ENCODE measurements at regions not wholly inside any gene's neighbourhood (a gene's known extent, or its start where the extent isn't known, plus 50 kb on each side); places are given as distances from the start of the nearest gene placed in this dataset.
"Not testable (repeated sequence)": the region's sequence is repeated elsewhere in the genome, so short reads cannot be mapped to it uniquely, and the experiment has no call there.

- ChIA-PET CTCF (no interaction called here), POLR2A (no interaction called here)
- Mint-ChIP-seq H3K4me3 (no peak overlapping the region), H3K9me3 (peaks cover 11 to 37% (median 15%) of the 10 kb centered on the region in 5 donors), H3K36me3 (peaks cover 0 to 2% (median 0%) of the 10 kb centered on the region in 3 donors), H3K27ac (no peak overlapping the region), H3K27me3 (no peaks in the 10 kb centered on the region), H3K4me1 (no peaks in the 10 kb centered on the region)
- DNase-seq = no peak
- Histone ChIP-seq H3K36me3 (ENCODE audit: insufficient read depth, low read length) (no peaks in the 10 kb centered on the region), H3K4me3 (ENCODE audit: low read length) (no peak overlapping the region), H3K27me3 (ENCODE audit: insufficient read depth, low read length, poor library complexity, severe bottlenecking) (no peaks in the 10 kb centered on the region), H3K27ac (ENCODE audit: low read depth, low read length) (no peak overlapping the region), H3K4me1 (ENCODE audit: insufficient read depth, low read length) (no peaks in the 10 kb centered on the region), H3K9me3 (ENCODE audit: low read length) (no peaks in the 10 kb centered on the region)
Measured at GRCh38 chr5:25006734-25007133, 362.0 kb upstream of the CDH10 start.

GRCh38 chr5:25006237-25006636 lies 361.5 kb upstream of the CDH10 start:
- ChIA-PET POLR2A (no interaction called here), CTCF (no interaction called here)
- no peak overlapping the region for H3K27ac ChIP-seq (ENCODE audit: low read depth, low read length)
- H3K27me3 ChIP-seq (ENCODE audit: insufficient read depth, low read length, poor library complexity, severe bottlenecking) = no peaks in the 10 kb centered on the region
- H3K36me3 ChIP-seq (ENCODE audit: insufficient read depth, low read length) = no peaks in the 10 kb centered on the region
- Mint-ChIP-seq H3K27ac (no peak overlapping the region), H3K4me1 (no peaks in the 10 kb centered on the region), H3K27me3 (no peaks in the 10 kb centered on the region), H3K4me3 (no peak overlapping the region), H3K36me3 (no peaks in the 10 kb centered on the region), H3K9me3 (peaks cover 11 to 37% (median 15%) of the 10 kb centered on the region in 5 donors)
- no peaks in the 10 kb centered on the region for H3K4me1 ChIP-seq (ENCODE audit: insufficient read depth, low read length)
- DNase-seq = no peak
- H3K4me3 ChIP-seq (ENCODE audit: low read length) = no peak overlapping the region
- no peaks in the 10 kb centered on the region for H3K9me3 ChIP-seq (ENCODE audit: low read length)

- Histone ChIP-seq H3K4me3 (ENCODE audit: low read length) (no peak overlapping the region), H3K27ac (ENCODE audit: low read depth, low read length) (no peak overlapping the region), H3K9me3 (ENCODE audit: low read length) (no peaks in the 10 kb centered on the region), H3K27me3 (ENCODE audit: insufficient read depth, low read length, poor library complexity, severe bottlenecking) (no peaks in the 10 kb centered on the region), H3K36me3 (ENCODE audit: insufficient read depth, low read length) (no peaks in the 10 kb centered on the region), H3K4me1 (ENCODE audit: insufficient read depth, low read length) (no peaks in the 10 kb centered on the region)
- DNase-seq = no peak
- H3K4me3 Mint-ChIP-seq = no peak overlapping the region
- H3K9me3 Mint-ChIP-seq = peaks cover 5 to 36% (median 12%) of the 10 kb centered on the region in 5 donors
- H3K27ac Mint-ChIP-seq = no peak overlapping the region
- H3K4me1 Mint-ChIP-seq = no peaks in the 10 kb centered on the region
- POLR2A ChIA-PET = no interaction called here
- CTCF ChIA-PET = no interaction called here
- no peaks in the 10 kb centered on the region for H3K36me3 Mint-ChIP-seq
- H3K27me3 Mint-ChIP-seq = no peaks in the 10 kb centered on the region
Measured at GRCh38 chr5:25005431-25005830, 360.7 kb upstream of the CDH10 start.

- Mint-ChIP-seq H3K4me3 (no peak overlapping the region), H3K27me3 (no peaks in the 10 kb centered on the region), H3K4me1 (no peaks in the 10 kb centered on the region), H3K27ac (no peak overlapping the region), H3K9me3 (peaks cover 4 to 32% (median 11%) of the 10 kb centered on the region in 5 donors), H3K36me3 (no peaks in the 10 kb centered on the region)
- H3K27ac ChIP-seq (ENCODE audit: low read depth, low read length) = no peak overlapping the region
- no peak overlapping the region for H3K4me3 ChIP-seq (ENCODE audit: low read length)
- DNase-seq = no peak
- ChIA-PET POLR2A (no interaction called here), CTCF (no interaction called here)
- no peaks in the 10 kb centered on the region for H3K4me1 ChIP-seq (ENCODE audit: insufficient read depth, low read length)
- no peaks in the 10 kb centered on the region for H3K36me3 ChIP-seq (ENCODE audit: insufficient read depth, low read length)
- H3K9me3 ChIP-seq (ENCODE audit: low read length) = no peaks in the 10 kb centered on the region
- no peaks in the 10 kb centered on the region for H3K27me3 ChIP-seq (ENCODE audit: insufficient read depth, low read length, poor library complexity, severe bottlenecking)
Measured at GRCh38 chr5:25002371-25002770, 357.6 kb upstream of the CDH10 start.

GRCh38 chr5:24999732-25000131 lies 355.0 kb upstream of the CDH10 start:
- Histone ChIP-seq H3K9me3 (ENCODE audit: low read length) (no peaks in the 10 kb centered on the region), H3K4me1 (ENCODE audit: insufficient read depth, low read length) (no peaks in the 10 kb centered on the region), H3K27me3 (ENCODE audit: insufficient read depth, low read length, poor library complexity, severe bottlenecking) (no peaks in the 10 kb centered on the region), H3K27ac (ENCODE audit: low read depth, low read length) (no peak overlapping the region), H3K36me3 (ENCODE audit: insufficient read depth, low read length) (no peaks in the 10 kb centered on the region), H3K4me3 (ENCODE audit: low read length) (no peak overlapping the region)
- CTCF ChIA-PET = no interaction called here
- H3K36me3 Mint-ChIP-seq = no peaks in the 10 kb centered on the region
- H3K27ac Mint-ChIP-seq = no peak overlapping the region
- DNase-seq = no peak
- POLR2A ChIA-PET = no interaction called here
- H3K4me1 Mint-ChIP-seq = no peaks in the 10 kb centered on the region
- H3K9me3 Mint-ChIP-seq = peaks cover 7 to 29% (median 16%) of the 10 kb centered on the region in 5 donors
- no peaks in the 10 kb centered on the region for H3K27me3 Mint-ChIP-seq
- no peak overlapping the region for H3K4me3 Mint-ChIP-seq

GRCh38 chr5:24998641-24999040 lies 353.9 kb upstream of the CDH10 start:
- Mint-ChIP-seq H3K9me3 (peaks cover 10 to 32% (median 13%) of the 10 kb centered on the region in 5 donors), H3K4me3 (no peak overlapping the region), H3K27me3 (no peaks in the 10 kb centered on the region), H3K36me3 (no peaks in the 10 kb centered on the region), H3K27ac (peak overlapping the region in 1 of 8 donors; percentile 42), H3K4me1 (no peaks in the 10 kb centered on the region)
- Histone ChIP-seq H3K4me1 (ENCODE audit: insufficient read depth, low read length) (no peaks in the 10 kb centered on the region), H3K4me3 (ENCODE audit: low read length) (no peak overlapping the region), H3K27ac (ENCODE audit: low read depth, low read length) (no peak overlapping the region), H3K36me3 (ENCODE audit: insufficient read depth, low read length) (no peaks in the 10 kb centered on the region), H3K9me3 (ENCODE audit: low read length) (no peaks in the 10 kb centered on the region), H3K27me3 (ENCODE audit: insufficient read depth, low read length, poor library complexity, severe bottlenecking) (no peaks in the 10 kb centered on the region)
- ChIA-PET CTCF (no interaction called here), POLR2A (no interaction called here)
- DNase-seq = no peak

- Histone ChIP-seq H3K4me1 (ENCODE audit: insufficient read depth, low read length) (no peaks in the 10 kb centered on the region), H3K4me3 (ENCODE audit: low read length) (no peak overlapping the region), H3K27ac (ENCODE audit: low read depth, low read length) (no peak overlapping the region), H3K9me3 (ENCODE audit: low read length) (no peaks in the 10 kb centered on the region), H3K27me3 (ENCODE audit: insufficient read depth, low read length, poor library complexity, severe bottlenecking) (no peaks in the 10 kb centered on the region), H3K36me3 (ENCODE audit: insufficient read depth, low read length) (no peaks in the 10 kb centered on the region)
- no peak overlapping the region for H3K4me3 Mint-ChIP-seq
- no peaks in the 10 kb centered on the region for H3K27me3 Mint-ChIP-seq
- DNase-seq = no peak
- H3K9me3 Mint-ChIP-seq = peaks cover 5 to 35% (median 19%) of the 10 kb centered on the region in 5 donors
- H3K36me3 Mint-ChIP-seq = no peaks in the 10 kb centered on the region
- ChIA-PET CTCF (no interaction called here), POLR2A (no interaction called here)
- no peaks in the 10 kb centered on the region for H3K4me1 Mint-ChIP-seq
- no peak overlapping the region for H3K27ac Mint-ChIP-seq
Measured at GRCh38 chr5:24986326-24986725, 341.5 kb upstream of the CDH10 start.

GRCh38 chr5:24978552-24978951 lies 333.8 kb upstream of the CDH10 start:
- H3K4me3 Mint-ChIP-seq; H3K9me3 ChIP-seq (ENCODE audit: low read length); H3K36me3 ChIP-seq (ENCODE audit: insufficient read depth, low read length); H3K4me1 Mint-ChIP-seq; H3K27ac ChIP-seq (ENCODE audit: low read depth, low read length); H3K27me3 Mint-ChIP-seq; CTCF ChIA-PET; H3K27ac Mint-ChIP-seq; POLR2A ChIA-PET; H3K4me1 ChIP-seq (ENCODE audit: insufficient read depth, low read length); H3K27me3 ChIP-seq (ENCODE audit: insufficient read depth, low read length, poor library complexity, severe bottlenecking); DNase-seq; H3K36me3 Mint-ChIP-seq; H3K4me3 ChIP-seq (ENCODE audit: low read length): not testable (repeated sequence)
- peaks cover 14 to 39% (median 16%) of the 10 kb centered on the region in 5 donors for H3K9me3 Mint-ChIP-seq

GRCh38 chr5:24963611-24964010 lies 318.8 kb upstream of the CDH10 start:
- no peaks in the 10 kb centered on the region for H3K4me1 ChIP-seq (ENCODE audit: insufficient read depth, low read length)
- H3K9me3 ChIP-seq (ENCODE audit: low read length) = no peaks in the 10 kb centered on the region
- ChIA-PET POLR2A (no interaction called here), CTCF (no interaction called here)
- H3K27me3 ChIP-seq (ENCODE audit: insufficient read depth, low read length, poor library complexity, severe bottlenecking) = no peaks in the 10 kb centered on the region
- Mint-ChIP-seq H3K27me3 (no peaks in the 10 kb centered on the region), H3K36me3 (no peaks in the 10 kb centered on the region), H3K4me3 (no peak overlapping the region), H3K4me1 (no peaks in the 10 kb centered on the region), H3K9me3 (peaks cover 9 to 24% (median 14%) of the 10 kb centered on the region in 5 donors), H3K27ac (no peak overlapping the region)
- no peak for DNase-seq
- H3K27ac ChIP-seq (ENCODE audit: low read depth, low read length) = no peak overlapping the region
- H3K4me3 ChIP-seq (ENCODE audit: low read length) = no peak overlapping the region
- H3K36me3 ChIP-seq (ENCODE audit: insufficient read depth, low read length) = no peaks in the 10 kb centered on the region
